Mammary epithelial cell (primary cell): ENCODE measurements at regions not wholly inside any gene's neighbourhood (a gene's known extent, or its start where the extent isn't known, plus 50 kb on each side); places are given as distances from the start of the nearest gene placed in this dataset.

Source experiments
- EZH2 ChIP-seq: IDR thresholded peaks from 2 replicates; pipeline ENCODE4 v1.6.1; 2012; ENCODE audit warnings: low read length, inconsistent platforms, borderline replicate concordance
- TF ChIP-seq, protein P1 (sequence below), 2 donors: IDR thresholded peaks in 1 of 2; conservative IDR thresholded peaks in 1 of 2; 2 replicates each; pipeline ENCODE4 v1.5.1; 2011 to 2012; ENCODE audit warnings: inconsistent platforms in 2 of 2, low read length in 2 of 2, mild to moderate bottlenecking in 2 of 2, control low read depth in 1 of 2, low read depth in 1 of 2; ENCODE audit not compliant: insufficient read depth in 1 of 2; ENCODE audit errors: extremely low read depth in 1 of 2

GRCh38 chr10:124243702-124244121, 150.3 kb upstream of the CHST15 start:
- TF ChIP-seq, protein P1, sequence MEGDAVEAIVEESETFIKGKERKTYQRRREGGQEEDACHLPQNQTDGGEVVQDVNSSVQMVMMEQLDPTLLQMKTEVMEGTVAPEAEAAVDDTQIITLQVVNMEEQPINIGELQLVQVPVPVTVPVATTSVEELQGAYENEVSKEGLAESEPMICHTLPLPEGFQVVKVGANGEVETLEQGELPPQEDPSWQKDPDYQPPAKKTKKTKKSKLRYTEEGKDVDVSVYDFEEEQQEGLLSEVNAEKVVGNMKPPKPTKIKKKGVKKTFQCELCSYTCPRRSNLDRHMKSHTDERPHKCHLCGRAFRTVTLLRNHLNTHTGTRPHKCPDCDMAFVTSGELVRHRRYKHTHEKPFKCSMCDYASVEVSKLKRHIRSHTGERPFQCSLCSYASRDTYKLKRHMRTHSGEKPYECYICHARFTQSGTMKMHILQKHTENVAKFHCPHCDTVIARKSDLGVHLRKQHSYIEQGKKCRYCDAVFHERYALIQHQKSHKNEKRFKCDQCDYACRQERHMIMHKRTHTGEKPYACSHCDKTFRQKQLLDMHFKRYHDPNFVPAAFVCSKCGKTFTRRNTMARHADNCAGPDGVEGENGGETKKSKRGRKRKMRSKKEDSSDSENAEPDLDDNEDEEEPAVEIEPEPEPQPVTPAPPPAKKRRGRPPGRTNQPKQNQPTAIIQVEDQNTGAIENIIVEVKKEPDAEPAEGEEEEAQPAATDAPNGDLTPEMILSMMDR (conservative IDR thresholded peaks at IDR 0.05 in 1 of 2, IDR thresholded peaks at IDR 0.05 in 1 of 2; ENCODE audit: extremely low read depth in 1 of 2, insufficient read depth in 1 of 2, low read depth in 1 of 2, low read length in 2 of 2), result no peak
- TF ChIP-seq EZH2, result no peak
